Kidney (tissue), 13 donors: ENCODE measurements at regions not wholly inside any gene's neighbourhood (a gene's known extent, or its start where the extent isn't known, plus 50 kb on each side); places are given as distances from the start of the nearest gene placed in this dataset.

ENCODE experiments used
- DNase-seq, 5 donors: peaks; one replicate each; pipeline ENCODE4 v3.0.0-alpha.2; 2013 to 2020
- FAIRE-seq: peaks from 2 replicates; lab custom pipeline; 2012; peaks lifted over from hg19 to GRCh38; lab: Jason Lieb, UNC
- H3K27ac ChIP-seq, 2 donors: one replicate each; pipeline ENCODE4 v1.7.0; 2013; ENCODE audit warnings: low read depth in 2 of 2, low read length in 2 of 2, inconsistent platforms in 1 of 2
- H3K27me3 ChIP-seq: one replicate; pipeline ENCODE4 v1.7.1; 2013; ENCODE audit warnings: low read length, inconsistent platforms; ENCODE audit not compliant: control insufficient read depth, insufficient read depth
- H3K36me3 ChIP-seq, 3 donors: one replicate each; pipeline versions ENCODE4 v1.7.0 to v1.7.1; 2013; ENCODE audit warnings: low read length in 3 of 3, control low read depth in 1 of 3, inconsistent platforms in 1 of 3; ENCODE audit not compliant: insufficient read depth in 3 of 3, control insufficient read depth in 2 of 3
- H3K4me1 ChIP-seq, 3 donors: one replicate each; pipeline versions ENCODE4 v1.7.0 to v1.7.1; 2013; ENCODE audit warnings: low read length in 3 of 3, inconsistent platforms in 1 of 3, low read depth in 1 of 3; ENCODE audit not compliant: control insufficient read depth in 2 of 3, insufficient read depth in 2 of 3
- H3K4me3 ChIP-seq, 3 donors: one replicate each; pipeline versions ENCODE4 v1.7.0 to v1.8.1; 2013; ENCODE audit warnings: low read length in 3 of 3, control low read depth in 1 of 3, inconsistent platforms in 1 of 3
- H3K9ac ChIP-seq, 3 donors: one replicate each; pipeline versions ENCODE4 v1.7.0 to v1.7.1; 2013; ENCODE audit warnings: low read length in 3 of 3, control low read depth in 1 of 3, inconsistent platforms in 1 of 3
- H3K9me3 ChIP-seq, 3 donors: one replicate each; pipeline versions ENCODE4 v1.7.0 to v1.7.1; 2013; ENCODE audit warnings: low read length in 3 of 3, control low read depth in 1 of 3, inconsistent platforms in 1 of 3; ENCODE audit not compliant: control insufficient read depth in 2 of 3, insufficient read depth in 1 of 3
- CTCF ChIP-seq: IDR thresholded peaks from 3 replicates; pipeline ENCODE4 v1.5.1; 2012; ENCODE audit warnings: mild to moderate bottlenecking, moderate library complexity, borderline replicate concordance; ENCODE audit not compliant: insufficient read depth; ENCODE audit errors: extremely low read depth
- intact Hi-C: fragments of 100-400 bp; cut with DNase I; formaldehyde crosslinking; loops from one replicate; pipeline ENCODE4 v1.11.1; 2022
- donor health status: control.
- donor health status: control.
- donor health status: control.
- donor health status: control.
- donor health status: control.
- donor health status: DM: yes; HTN: yes; CAD: no.
- donor health status: Normal renal cell carcinoma (clear cell type).

DNA sequence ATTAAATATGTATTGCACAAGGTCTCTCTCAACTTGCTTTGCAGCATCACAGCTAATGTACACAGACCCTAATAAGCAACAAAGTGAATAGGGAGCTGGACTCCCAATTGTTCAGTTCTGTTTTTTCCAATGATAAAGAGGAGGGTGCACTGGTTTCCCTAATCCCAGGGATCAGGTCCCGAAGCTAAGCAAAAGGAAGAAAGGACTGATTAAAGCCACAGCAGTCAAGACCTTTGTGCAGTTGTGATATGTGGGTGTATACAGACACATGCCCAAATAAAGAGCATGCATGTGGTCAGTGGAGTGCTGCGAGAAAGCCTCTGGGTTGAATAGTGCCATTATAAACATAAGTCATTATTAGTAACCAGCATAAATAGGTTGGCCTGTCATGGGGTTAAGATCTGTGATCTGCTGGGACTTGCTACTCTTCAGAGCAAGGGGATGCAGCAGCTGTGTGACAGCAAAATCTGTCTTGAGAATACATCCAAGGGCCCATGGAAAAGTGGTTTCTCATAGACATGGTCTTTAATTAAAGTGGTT, 1863.1 kb upstream of the WWC1 start:
- no peak for FAIRE-seq
- no peak for DNase-seq
- no peak for TF ChIP-seq CTCF
- Histone ChIP-seq H3K4me3 (no peak overlapping the region), H3K9ac (no peak overlapping the region), H3K9me3 (no peaks in the 10 kb centered on the region), H3K4me1 (no peaks in the 10 kb centered on the region), H3K27me3 (no peaks in the 10 kb centered on the region), H3K36me3 (no peaks in the 10 kb centered on the region), H3K27ac (no peak overlapping the region)
- intact Hi-C loops, result no loop called here

DNA sequence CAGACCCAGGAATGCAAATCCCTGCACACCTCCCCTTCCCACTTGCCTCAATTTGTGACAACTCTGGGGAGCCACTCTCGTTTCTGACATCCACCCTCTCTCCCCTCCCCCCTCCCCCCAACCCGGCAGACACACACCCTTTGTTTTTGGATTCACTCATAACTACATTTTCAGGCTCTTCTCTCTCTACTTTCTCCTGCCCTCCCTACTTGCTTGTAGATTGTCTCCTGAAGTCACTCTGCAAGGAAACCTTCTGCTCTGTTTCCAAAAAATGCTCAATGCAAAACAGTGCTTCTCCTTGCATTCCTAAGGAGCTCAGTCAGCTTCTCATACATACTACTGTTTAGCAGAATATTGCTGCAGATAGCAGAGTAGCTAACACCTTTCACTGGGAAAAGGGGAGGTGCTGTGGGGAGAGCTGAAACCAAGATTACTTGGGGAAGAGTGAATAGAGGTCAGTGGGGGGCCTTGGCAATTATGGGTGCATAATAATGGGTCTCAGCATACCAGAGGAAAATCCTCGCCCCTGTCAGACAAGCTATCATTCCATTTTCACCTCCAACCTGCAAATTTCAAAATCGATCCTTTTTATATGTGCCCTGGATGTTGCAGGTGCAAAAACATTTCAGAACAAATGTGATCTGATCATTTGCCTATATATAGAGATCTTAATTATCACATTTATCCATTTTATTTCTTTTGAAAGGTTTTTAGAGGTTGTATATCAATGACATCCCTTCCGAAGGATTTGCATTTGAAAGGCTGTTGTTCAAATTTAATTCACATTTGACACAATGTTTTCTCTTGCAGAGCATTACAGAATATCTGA, 1860.7 kb upstream of the WWC1 start:
- Histone ChIP-seq H3K4me3 (no peak overlapping the region), H3K9me3 (no peaks in the 10 kb centered on the region), H3K36me3 (no peaks in the 10 kb centered on the region), H3K9ac (no peak overlapping the region), H3K27me3 (no peaks in the 10 kb centered on the region), H3K4me1 (no peaks in the 10 kb centered on the region), H3K27ac (no peak overlapping the region)
- FAIRE-seq (no peak), DNase-seq (no peak)
- intact Hi-C loops, result no loop called here
- no peak for TF ChIP-seq CTCF

DNA sequence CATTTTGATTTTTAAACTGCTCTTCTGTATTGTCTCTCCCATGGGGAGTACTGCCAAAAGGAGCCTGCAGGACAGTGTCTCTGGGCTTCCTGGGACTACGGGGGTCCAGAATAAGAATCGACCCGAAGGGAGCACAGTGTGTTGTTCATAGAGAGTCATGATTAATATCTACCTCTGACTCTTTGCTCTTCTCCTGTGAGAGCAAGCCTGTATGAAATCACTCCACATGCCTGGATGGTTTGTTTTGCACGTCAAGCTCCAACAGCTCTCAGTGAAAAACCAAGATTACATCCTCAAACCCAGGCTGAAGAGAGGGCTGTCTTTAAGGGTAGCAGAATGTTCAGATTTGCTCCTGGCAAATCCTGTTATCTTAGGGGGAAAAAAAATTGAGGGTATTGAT, 1860.0 kb upstream of the WWC1 start:
- DNase-seq, result no peak
- no peak for TF ChIP-seq CTCF
- Histone ChIP-seq H3K4me3 (no peak overlapping the region), H3K36me3 (no peaks in the 10 kb centered on the region), H3K9me3 (no peaks in the 10 kb centered on the region), H3K4me1 (no peaks in the 10 kb centered on the region), H3K27ac (no peak overlapping the region), H3K9ac (no peak overlapping the region), H3K27me3 (no peaks in the 10 kb centered on the region)
- no peak for FAIRE-seq
- intact Hi-C loops, result no loop called here

GRCh38 chr5:166433679-166434078, 1857.8 kb upstream of the WWC1 start:
- Histone ChIP-seq H3K9ac (no peak overlapping the region), H3K27ac (no peak overlapping the region), H3K9me3 (no peaks in the 10 kb centered on the region), H3K4me1 (no peaks in the 10 kb centered on the region), H3K36me3 (no peaks in the 10 kb centered on the region), H3K4me3 (no peak overlapping the region), H3K27me3 (no peaks in the 10 kb centered on the region)
- TF ChIP-seq CTCF, result no peak
- intact Hi-C loops, result no loop called here
- DNase-seq (no peak), FAIRE-seq (no peak)
